MM.1S (cell line): ENCODE measurements at regions not wholly inside any gene's neighbourhood (a gene's known extent, or its start where the extent isn't known, plus 50 kb on each side); places are given as distances from the start of the nearest gene placed in this dataset.
"Not testable (repeated sequence)": the region's sequence is repeated elsewhere in the genome, so short reads cannot be mapped to it uniquely, and the experiment has no call there.

Source experiments
- EZH2 ChIP-seq: fragments of 300-600 bp; sonication (generic); optimal IDR thresholded peaks from 2 replicates; pipeline ENCODE3; 2017; ENCODE audit warnings: low read depth, mild to moderate bottlenecking, antibody characterized with exemption, low read length, mixed read lengths
- EZH2phosphoT487 ChIP-seq: fragments of 300-600 bp; sonication (generic); IDR thresholded peaks from 2 replicates; pipeline ENCODE4 v1.6.1; 2018; ENCODE audit warnings: antibody characterized with exemption, low read length
- TF ChIP-seq, protein P1 (sequence below): fragments of 300-600 bp; sonication (generic); IDR thresholded peaks from 2 replicates; pipeline ENCODE4 v1.5.1; 2016; ENCODE audit warnings: antibody characterized with exemption, low read length, mixed read lengths

- TF ChIP-seq, protein P1, sequence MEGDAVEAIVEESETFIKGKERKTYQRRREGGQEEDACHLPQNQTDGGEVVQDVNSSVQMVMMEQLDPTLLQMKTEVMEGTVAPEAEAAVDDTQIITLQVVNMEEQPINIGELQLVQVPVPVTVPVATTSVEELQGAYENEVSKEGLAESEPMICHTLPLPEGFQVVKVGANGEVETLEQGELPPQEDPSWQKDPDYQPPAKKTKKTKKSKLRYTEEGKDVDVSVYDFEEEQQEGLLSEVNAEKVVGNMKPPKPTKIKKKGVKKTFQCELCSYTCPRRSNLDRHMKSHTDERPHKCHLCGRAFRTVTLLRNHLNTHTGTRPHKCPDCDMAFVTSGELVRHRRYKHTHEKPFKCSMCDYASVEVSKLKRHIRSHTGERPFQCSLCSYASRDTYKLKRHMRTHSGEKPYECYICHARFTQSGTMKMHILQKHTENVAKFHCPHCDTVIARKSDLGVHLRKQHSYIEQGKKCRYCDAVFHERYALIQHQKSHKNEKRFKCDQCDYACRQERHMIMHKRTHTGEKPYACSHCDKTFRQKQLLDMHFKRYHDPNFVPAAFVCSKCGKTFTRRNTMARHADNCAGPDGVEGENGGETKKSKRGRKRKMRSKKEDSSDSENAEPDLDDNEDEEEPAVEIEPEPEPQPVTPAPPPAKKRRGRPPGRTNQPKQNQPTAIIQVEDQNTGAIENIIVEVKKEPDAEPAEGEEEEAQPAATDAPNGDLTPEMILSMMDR, result not testable (repeated sequence)
- TF ChIP-seq EZH2phosphoT487, EZH2: not testable (repeated sequence)
Observed at GRCh38 chr14:43128429-43128828, 1378.7 kb downstream of the FSCB start.
